ENCODE measurements at regions not wholly inside any gene's neighbourhood (a gene's known extent, or its start where the extent isn't known, plus 50 kb on each side); places are given as distances from the start of the nearest gene placed in this dataset.

DNA sequence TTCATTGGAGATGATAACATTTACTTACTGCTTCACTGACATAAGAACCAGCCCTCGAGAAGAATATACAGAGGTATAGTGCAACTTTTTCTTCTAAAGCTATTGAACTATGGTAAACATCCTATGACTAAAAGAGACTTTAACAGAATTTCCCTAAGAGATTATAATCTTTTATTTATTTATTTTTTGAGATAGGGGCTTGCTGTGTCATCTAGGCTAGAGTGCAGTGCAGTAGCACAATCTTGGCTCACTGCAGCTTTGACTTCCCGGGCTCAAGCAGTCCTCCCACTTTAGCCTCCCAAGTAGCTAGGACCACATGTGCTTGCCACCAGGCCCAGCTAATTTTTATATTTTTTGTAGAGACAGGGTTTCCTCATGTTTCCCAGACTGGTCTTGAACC is 258.5 kb upstream of the FERD3L start:
- TF ChIP-seq CTCF (IDR thresholded peaks at IDR 0.05): no peak
- no peak for TF ChIP-seq POLR2A (IDR thresholded peaks at IDR 0.05)
